ENCODE measurements at regions not wholly inside any gene's neighbourhood (a gene's known extent, or its start where the extent isn't known, plus 50 kb on each side); places are given as distances from the start of the nearest gene placed in this dataset.

DNA sequence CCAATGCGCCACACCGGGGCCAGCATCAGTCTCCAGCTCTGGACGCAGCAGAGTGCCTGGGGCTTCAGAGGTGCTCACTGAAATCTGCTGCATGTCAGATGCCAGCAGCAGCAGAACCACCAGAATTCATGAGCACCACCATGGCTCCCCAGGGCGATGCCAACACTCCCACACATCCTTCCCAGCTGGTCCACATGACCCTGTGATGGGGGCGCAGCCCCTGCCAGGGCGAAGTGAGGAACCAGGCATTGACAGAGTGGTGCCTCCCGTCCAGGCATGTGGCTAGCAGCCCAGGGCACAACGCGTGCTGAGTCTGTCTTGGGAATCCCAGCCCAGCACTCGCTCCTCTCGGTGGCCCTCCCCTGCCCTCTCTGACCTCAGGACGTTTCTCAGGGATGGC lies 80.4 kb downstream of the DHCR7 start:
- TF ChIP-seq, protein P1, sequence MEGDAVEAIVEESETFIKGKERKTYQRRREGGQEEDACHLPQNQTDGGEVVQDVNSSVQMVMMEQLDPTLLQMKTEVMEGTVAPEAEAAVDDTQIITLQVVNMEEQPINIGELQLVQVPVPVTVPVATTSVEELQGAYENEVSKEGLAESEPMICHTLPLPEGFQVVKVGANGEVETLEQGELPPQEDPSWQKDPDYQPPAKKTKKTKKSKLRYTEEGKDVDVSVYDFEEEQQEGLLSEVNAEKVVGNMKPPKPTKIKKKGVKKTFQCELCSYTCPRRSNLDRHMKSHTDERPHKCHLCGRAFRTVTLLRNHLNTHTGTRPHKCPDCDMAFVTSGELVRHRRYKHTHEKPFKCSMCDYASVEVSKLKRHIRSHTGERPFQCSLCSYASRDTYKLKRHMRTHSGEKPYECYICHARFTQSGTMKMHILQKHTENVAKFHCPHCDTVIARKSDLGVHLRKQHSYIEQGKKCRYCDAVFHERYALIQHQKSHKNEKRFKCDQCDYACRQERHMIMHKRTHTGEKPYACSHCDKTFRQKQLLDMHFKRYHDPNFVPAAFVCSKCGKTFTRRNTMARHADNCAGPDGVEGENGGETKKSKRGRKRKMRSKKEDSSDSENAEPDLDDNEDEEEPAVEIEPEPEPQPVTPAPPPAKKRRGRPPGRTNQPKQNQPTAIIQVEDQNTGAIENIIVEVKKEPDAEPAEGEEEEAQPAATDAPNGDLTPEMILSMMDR (IDR thresholded peaks at IDR 0.05), result no peak
- no peak for TF ChIP-seq POLR2A (IDR thresholded peaks at IDR 0.05)

Measured in uterus (tissue), 2 donors.